ENCODE measurements at regions not wholly inside any gene's neighbourhood (a gene's known extent, or its start where the extent isn't known, plus 50 kb on each side); places are given as distances from the start of the nearest gene placed in this dataset.

- TF ChIP-seq CTCF (IDR thresholded peaks at IDR 0.05) (no peak), POLR2A (IDR thresholded peaks at IDR 0.05) (no peak)
Measured at GRCh38 chr5:40274568-40274967, 405.1 kb upstream of the PTGER4 start.

All from heart left ventricle (tissue), 13 donors.